ENCODE measurements at regions not wholly inside any gene's neighbourhood (a gene's known extent, or its start where the extent isn't known, plus 50 kb on each side); places are given as distances from the start of the nearest gene placed in this dataset.

- H3K36me3 Mint-ChIP-seq (ENCODE audit: low read depth), result no peaks in the 10 kb centered on the region
- no peak for DNase-seq
- H3K4me3 Mint-ChIP-seq, result no peak overlapping the region
- H3K27ac Mint-ChIP-seq, result no peak overlapping the region
- peaks cover 5% of the 10 kb centered on the region for H3K4me1 Mint-ChIP-seq
- TF ChIP-seq CTCF (IDR thresholded peaks at IDR 0.05), result no peak
- peaks cover 11% of the 10 kb centered on the region for H3K27me3 Mint-ChIP-seq (ENCODE audit: low read depth, poor library complexity)
- H3K9me3 Mint-ChIP-seq, result peaks cover 24% of the 10 kb centered on the region
These were observed 182.9 kb upstream of the PRKCQ start for GRCh38 chr10:6763001-6763400.

- no peak overlapping the region for H3K27ac Mint-ChIP-seq
- peaks cover 7% of the 10 kb centered on the region for H3K4me1 Mint-ChIP-seq
- no peak for DNase-seq
- no peaks in the 10 kb centered on the region for H3K36me3 Mint-ChIP-seq (ENCODE audit: low read depth)
- no peak overlapping the region for H3K4me3 Mint-ChIP-seq
- peaks cover 25% of the 10 kb centered on the region for H3K27me3 Mint-ChIP-seq (ENCODE audit: low read depth, poor library complexity)
- TF ChIP-seq CTCF (IDR thresholded peaks at IDR 0.05), result no peak
- H3K9me3 Mint-ChIP-seq, result peaks cover 24% of the 10 kb centered on the region
These were observed 179.9 kb upstream of the PRKCQ start for GRCh38 chr10:6759961-6760360.

GRCh38 chr10:6757158-6757557 is 177.1 kb upstream of the PRKCQ start:
- H3K27me3 Mint-ChIP-seq (ENCODE audit: low read depth, poor library complexity), result peaks cover 33% of the 10 kb centered on the region
- no peak for TF ChIP-seq CTCF (IDR thresholded peaks at IDR 0.05)
- H3K27ac Mint-ChIP-seq, result no peak overlapping the region
- H3K36me3 Mint-ChIP-seq (ENCODE audit: low read depth), result no peaks in the 10 kb centered on the region
- DNase-seq, result no peak
- H3K9me3 Mint-ChIP-seq, result peaks cover 24% of the 10 kb centered on the region
- H3K4me1 Mint-ChIP-seq, result peaks cover 21% of the 10 kb centered on the region
- H3K4me3 Mint-ChIP-seq, result no peak overlapping the region

- no peak overlapping the region for H3K27ac Mint-ChIP-seq
- H3K27me3 Mint-ChIP-seq (ENCODE audit: low read depth, poor library complexity), result peaks cover 31% of the 10 kb centered on the region
- H3K4me1 Mint-ChIP-seq, result peaks cover 21% of the 10 kb centered on the region
These were observed 176.6 kb upstream of the PRKCQ start for GRCh38 chr10:6756716-6757115.

GRCh38 chr10:6755781-6756460 is 175.8 kb upstream of the PRKCQ start:
- Mint-ChIP-seq H3K27ac (no peak overlapping the region), H3K9me3 (peaks cover 25% of the 10 kb centered on the region), H3K4me1 (peaks cover 21% of the 10 kb centered on the region), H3K36me3 (ENCODE audit: low read depth) (no peaks in the 10 kb centered on the region), H3K4me3 (no peak overlapping the region), H3K27me3 (ENCODE audit: low read depth, poor library complexity) (peaks cover 33% of the 10 kb centered on the region)
- TF ChIP-seq CTCF (IDR thresholded peaks at IDR 0.05), result no peak
- DNase-seq, result no peak

More at GRCh38 chr10:6756716-6757115, 176.6 kb upstream of the PRKCQ start:
- no peaks in the 10 kb centered on the region for H3K36me3 Mint-ChIP-seq (ENCODE audit: low read depth)
- peaks cover 25% of the 10 kb centered on the region for H3K9me3 Mint-ChIP-seq
- DNase-seq, result no peak
- no peak for TF ChIP-seq CTCF (IDR thresholded peaks at IDR 0.05)
- no peak overlapping the region for H3K4me3 Mint-ChIP-seq

- Mint-ChIP-seq H3K4me3 (no peak overlapping the region), H3K27ac (no peak overlapping the region), H3K27me3 (ENCODE audit: low read depth, poor library complexity) (peaks cover 35% of the 10 kb centered on the region), H3K4me1 (peaks cover 33% of the 10 kb centered on the region), H3K36me3 (ENCODE audit: low read depth) (peaks cover 4% of the 10 kb centered on the region), H3K9me3 (peaks cover 21% of the 10 kb centered on the region)
- no peak for TF ChIP-seq CTCF (IDR thresholded peaks at IDR 0.05)
- peak; percentile 49 for DNase-seq
These were observed 173.6 kb upstream of the PRKCQ start for GRCh38 chr10:6753644-6754043.

All from nephron progenitor cell (in vitro differentiated cells).